Spleen (tissue), 11 donors: ENCODE measurements at regions not wholly inside any gene's neighbourhood (a gene's known extent, or its start where the extent isn't known, plus 50 kb on each side); places are given as distances from the start of the nearest gene placed in this dataset.
"Not testable (repeated sequence)": the region's sequence is repeated elsewhere in the genome, so short reads cannot be mapped to it uniquely, and the experiment has no call there.

ENCODE experiments used
- DNase-seq: peaks from one replicate; pipeline ENCODE4 v3.0.0-alpha.2; 2020
- H3K27ac ChIP-seq, 8 donors: fragments of 200-600 bp; sonication (generic) in 7 of 8; 1 replicate in 4 of 8; 2 replicates in 4 of 8; pipeline versions ENCODE4 v1.5.0 to v1.8.0; 2016 to 2021; ENCODE audit warnings: inconsistent platforms in 4 of 8, mild to moderate bottlenecking in 4 of 8, moderate library complexity in 1 of 8
- H3K27me3 ChIP-seq, 7 donors: fragments of 200-600 bp; sonication (generic) in 6 of 7; replicated peaks in 1 of 7; 1 replicate in 4 of 7; 2 replicates in 3 of 7; pipeline versions ENCODE4 v1.5.0 to v1.8.0; 2016 to 2021; ENCODE audit warnings: inconsistent platforms in 3 of 7, mild to moderate bottlenecking in 1 of 7
- H3K36me3 ChIP-seq, 6 donors: fragments of 200-600 bp; sonication (generic) in 5 of 6; 1 replicate in 4 of 6; 2 replicates in 2 of 6; pipeline versions ENCODE4 v1.5.0 to v1.8.0; 2016 to 2021; ENCODE audit warnings: inconsistent platforms in 2 of 6
- H3K4me1 ChIP-seq, 6 donors: fragments of 200-600 bp; sonication (generic) in 5 of 6; 1 replicate in 3 of 6; 2 replicates in 3 of 6; pipeline versions ENCODE4 v1.5.0 to v1.8.0; 2016 to 2021; ENCODE audit warnings: inconsistent platforms in 3 of 6
- H3K4me3 ChIP-seq, 8 donors: fragments of 200-600 bp; sonication (generic) in 7 of 8; 1 replicate in 4 of 8; 2 replicates in 4 of 8; pipeline versions ENCODE4 v1.5.0 to v1.8.0; 2016 to 2021; ENCODE audit warnings: inconsistent platforms in 4 of 8, mild to moderate bottlenecking in 4 of 8, moderate library complexity in 2 of 8
- H3K9me3 ChIP-seq, 8 donors: fragments of 200-600 bp; sonication (generic) in 7 of 8; 1 replicate in 4 of 8; 2 replicates in 4 of 8; pipeline versions ENCODE4 v1.5.0 to v1.8.0; 2016 to 2021; ENCODE audit warnings: inconsistent platforms in 4 of 8
- CTCF ChIP-seq, 11 experiments: fragments of 200-600 bp in 7 of 11; fragments of 450-650 bp in 4 of 11; sonication (generic) in 4 of 11; IDR thresholded peaks in 8 of 11; conservative IDR thresholded peaks in 3 of 11; 1 replicate in 7 of 11; 2 replicates in 4 of 11; pipeline versions ENCODE4 v1.4.0 to v1.8.0; 2016 to 2021; ENCODE audit warnings: antibody characterized with exemption in 11 of 11, inconsistent platforms in 4 of 11, mild to moderate bottlenecking in 1 of 11
- POLR2A ChIP-seq, 3 donors: fragments of 450-650 bp; IDR thresholded peaks; one replicate each; pipeline ENCODE4 v1.5.1; 2017; ENCODE audit warnings: antibody characterized with exemption in 3 of 3, mild to moderate bottlenecking in 1 of 3
- POLR2AphosphoS5 ChIP-seq, 3 donors: sonication (generic); formaldehyde crosslinking; IDR thresholded peaks; one replicate each; pipeline ENCODE4 v1.5.1; 2017; ENCODE audit warnings: antibody characterized with exemption in 3 of 3
- WGBS, 5 donors: extraction: QIAGEN DNeasy Blood & Tissue Kit in 3 of 5; methylation state at CpG; one replicate each; pipeline versions ENCODE4 v1.1.5 to v1.1.7; 2013 to 2018; 5-methylcytosine and 5-hydroxymethylcytosine counted together
- intact Hi-C: fragments of 100-400 bp; cut with DNase I; formaldehyde crosslinking; loops from one replicate; pipeline ENCODE4 v1.15.0; 2023; ENCODE audit warnings: low total_unique reads
- donor health status: healthy with polysubstance abuse.
- donor health status: DM: no; HTN: no; CAD: no; lungs with moderate emphysema.
- donor health status: DM: no; HTN: no; CAD: no.
- donor health status: Bipolar disorder and iron deficiency.
- donor health status: healthy.
- donor health status: DM: no; HTN: no; CAD: no.
- donor health status: DM: yes; HTN: yes; CAD: no.

- H3K4me3 ChIP-seq: no peak overlapping the region
- intact Hi-C loops: no loop called here
- peaks cover 0 to 8% (median 0%) of the 10 kb centered on the region in 6 donors for H3K4me1 ChIP-seq
- 83 to 91% (median 85%) methylated on average over 10 of the region's 10 CpGs for WGBS, 5 donors
- no peaks in the 10 kb centered on the region for H3K36me3 ChIP-seq
- peaks cover 0 to 15% (median 0%) of the 10 kb centered on the region in 7 donors for H3K27me3 ChIP-seq
- H3K27ac ChIP-seq: no peak overlapping the region
- DNase-seq: no peak
- peaks cover 0 to 34% (median 24%) of the 10 kb centered on the region in 8 donors for H3K9me3 ChIP-seq
- TF ChIP-seq POLR2AphosphoS5 (IDR thresholded peaks at IDR 0.05): no peak
- TF ChIP-seq POLR2A (IDR thresholded peaks at IDR 0.05): no peak
- no peak for TF ChIP-seq CTCF (IDR thresholded peaks at IDR 0.05 in 8 of 11, conservative IDR thresholded peaks at IDR 0.05 in 3 of 11)
Observed at GRCh38 chr12:124216966-124217365, 77.9 kb upstream of the RFLNA start.

GRCh38 chr12:124217508-124218242, 77.2 kb upstream of the RFLNA start:
- Histone ChIP-seq H3K9me3 (peaks cover 0 to 34% (median 24%) of the 10 kb centered on the region in 8 donors), H3K27me3 (peaks cover 0 to 16% (median 0%) of the 10 kb centered on the region in 7 donors), H3K4me1 (peaks cover 0 to 8% (median 0%) of the 10 kb centered on the region in 6 donors), H3K4me3 (no peak overlapping the region), H3K27ac (no peak overlapping the region), H3K36me3 (no peaks in the 10 kb centered on the region)
- DNase-seq: no peak
- TF ChIP-seq POLR2A (IDR thresholded peaks at IDR 0.05) (no peak), CTCF (IDR thresholded peaks at IDR 0.05 in 8 of 11, conservative IDR thresholded peaks at IDR 0.05 in 3 of 11) (no peak), POLR2AphosphoS5 (IDR thresholded peaks at IDR 0.05) (no peak)
- 51 to 70% (median 58%) methylated on average over 20 to 22 of the region's 22 CpGs for WGBS, 5 donors
- intact Hi-C loops: no loop called here

DNA sequence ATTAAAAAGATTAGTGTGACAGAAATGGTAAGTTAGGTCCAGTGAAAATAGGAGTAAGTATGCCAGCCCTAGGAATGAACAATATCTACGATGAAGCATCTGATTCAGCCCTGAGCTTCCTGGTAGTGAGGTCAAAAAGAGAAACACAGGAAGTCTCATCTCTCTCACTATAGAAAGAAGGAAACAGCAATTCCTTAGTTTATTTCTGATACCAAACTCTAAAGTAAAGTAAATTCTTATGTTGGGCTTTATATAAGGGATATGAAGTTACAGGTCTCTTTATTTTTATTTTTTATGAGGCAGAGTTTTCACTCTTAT, 76.7 kb upstream of the RFLNA start:
- Histone ChIP-seq H3K36me3 (no peaks in the 10 kb centered on the region), H3K9me3 (peaks cover 0 to 34% (median 24%) of the 10 kb centered on the region in 8 donors), H3K4me3 (no peak overlapping the region), H3K27ac (no peak overlapping the region), H3K4me1 (peaks cover 0 to 11% (median 0%) of the 10 kb centered on the region in 6 donors), H3K27me3 (peaks cover 0 to 21% (median 0%) of the 10 kb centered on the region in 7 donors)
- no peak for DNase-seq
- TF ChIP-seq POLR2AphosphoS5 (IDR thresholded peaks at IDR 0.05) (no peak), CTCF (IDR thresholded peaks at IDR 0.05 in 8 of 11, conservative IDR thresholded peaks at IDR 0.05 in 3 of 11) (no peak), POLR2A (IDR thresholded peaks at IDR 0.05) (no peak)
- intact Hi-C loops: no loop called here
- 14 to 33% (median 26%) methylated on average over 1 of the region's 1 CpG for WGBS, 5 donors

DNA sequence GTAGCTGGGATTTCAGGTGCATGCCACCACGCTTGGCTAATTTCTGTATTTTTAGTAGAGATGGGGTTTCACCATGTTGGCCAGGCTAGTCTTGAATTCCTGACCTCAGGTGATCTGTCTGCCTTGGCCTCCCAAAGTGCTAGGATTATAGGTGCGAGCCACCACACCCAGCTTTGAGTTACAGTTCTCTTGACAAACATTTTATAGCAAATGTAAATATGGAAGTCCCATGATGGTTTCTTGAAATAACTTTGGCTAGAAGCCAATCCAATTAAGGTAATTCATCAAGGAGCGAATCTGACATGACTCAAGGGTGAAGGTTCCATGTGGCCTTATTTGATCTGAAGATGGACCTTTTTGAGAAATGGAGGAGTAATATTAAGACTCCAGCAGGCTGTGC, 76.2 kb upstream of the RFLNA start:
- H3K4me1 ChIP-seq: peaks cover 0 to 11% (median 0%) of the 10 kb centered on the region in 6 donors
- H3K27me3 ChIP-seq: peaks cover 0 to 23% (median 0%) of the 10 kb centered on the region in 7 donors
- H3K27ac ChIP-seq, H3K36me3 ChIP-seq, DNase-seq, intact Hi-C loops, H3K4me3 ChIP-seq: not testable (repeated sequence)
- 81 to 100% (median 92%) methylated on average over 3 of the region's 3 CpGs for WGBS, 5 donors
- H3K9me3 ChIP-seq: peaks cover 0 to 33% (median 24%) of the 10 kb centered on the region in 8 donors
